NCI-H446 treated with DMSO at 0.1 percent for 48 hours (cell line): ENCODE measurements at regions not wholly inside any gene's neighbourhood (a gene's known extent, or its start where the extent isn't known, plus 50 kb on each side); places are given as distances from the start of the nearest gene placed in this dataset.
"Not testable (repeated sequence)": the region's sequence is repeated elsewhere in the genome, so short reads cannot be mapped to it uniquely, and the experiment has no call there.

Experiments
- DNase-seq: peaks from one replicate; lab custom pipeline; 2025; lab: John Stamatoyannopoulos, UW

- DNase-seq: no peak
Observed at GRCh38 chr2:123816203-123816602, 208.9 kb upstream of the CNTNAP5 start.

GRCh38 chr2:123816928-123817327 is 208.2 kb upstream of the CNTNAP5 start:
- DNase-seq: no peak

- no peak for DNase-seq
Observed at GRCh38 chr2:123826729-123827271, 198.3 kb upstream of the CNTNAP5 start.

GRCh38 chr2:123839326-123839725 is 185.8 kb upstream of the CNTNAP5 start:
- no peak for DNase-seq

- no peak for DNase-seq
Observed at GRCh38 chr2:123840016-123840415, 185.1 kb upstream of the CNTNAP5 start.

- no peak for DNase-seq
Observed at GRCh38 chr2:123840574-123840973, 184.5 kb upstream of the CNTNAP5 start.

- DNase-seq: no peak
Observed at GRCh38 chr2:123851281-123851680, 173.8 kb upstream of the CNTNAP5 start.

GRCh38 chr2:123853161-123853560 is 171.9 kb upstream of the CNTNAP5 start:
- DNase-seq: no peak

GRCh38 chr2:123859031-123859430 is 166.1 kb upstream of the CNTNAP5 start:
- not testable (repeated sequence) for DNase-seq

- DNase-seq: peak; percentile 0
Observed at GRCh38 chr2:123864416-123864815, 160.7 kb upstream of the CNTNAP5 start.

- DNase-seq: no peak
Observed at GRCh38 chr2:123870206-123870880, 154.7 kb upstream of the CNTNAP5 start.

GRCh38 chr2:123870881-123871276 is 154.2 kb upstream of the CNTNAP5 start:
- DNase-seq: no peak

- DNase-seq: no peak
Observed at GRCh38 chr2:123890148-123890547, 134.9 kb upstream of the CNTNAP5 start.

GRCh38 chr2:123894167-123894566 is 130.9 kb upstream of the CNTNAP5 start:
- no peak for DNase-seq

GRCh38 chr2:123895651-123896050 is 129.4 kb upstream of the CNTNAP5 start:
- no peak for DNase-seq

GRCh38 chr2:123901256-123901655 is 123.8 kb upstream of the CNTNAP5 start:
- DNase-seq: no peak

GRCh38 chr2:123906361-123906760 is 118.7 kb upstream of the CNTNAP5 start:
- no peak for DNase-seq

GRCh38 chr2:123908522-123908921 is 116.6 kb upstream of the CNTNAP5 start:
- DNase-seq: no peak

GRCh38 chr2:123912171-123912570 is 112.9 kb upstream of the CNTNAP5 start:
- no peak for DNase-seq

- DNase-seq: no peak
Observed at GRCh38 chr2:123913143-123913735, 111.8 kb upstream of the CNTNAP5 start.

- no peak for DNase-seq
Observed at GRCh38 chr2:123915380-123915779, 109.7 kb upstream of the CNTNAP5 start.

- DNase-seq: no peak
Observed at GRCh38 chr2:123916051-123916450, 109.0 kb upstream of the CNTNAP5 start.

GRCh38 chr2:123916531-123916930 is 108.6 kb upstream of the CNTNAP5 start:
- DNase-seq: peak; percentile 95

GRCh38 chr2:123917241-123917640 is 107.8 kb upstream of the CNTNAP5 start:
- no peak for DNase-seq
